ENCODE measurements at regions not wholly inside any gene's neighbourhood (a gene's known extent, or its start where the extent isn't known, plus 50 kb on each side); places are given as distances from the start of the nearest gene placed in this dataset.

DNA sequence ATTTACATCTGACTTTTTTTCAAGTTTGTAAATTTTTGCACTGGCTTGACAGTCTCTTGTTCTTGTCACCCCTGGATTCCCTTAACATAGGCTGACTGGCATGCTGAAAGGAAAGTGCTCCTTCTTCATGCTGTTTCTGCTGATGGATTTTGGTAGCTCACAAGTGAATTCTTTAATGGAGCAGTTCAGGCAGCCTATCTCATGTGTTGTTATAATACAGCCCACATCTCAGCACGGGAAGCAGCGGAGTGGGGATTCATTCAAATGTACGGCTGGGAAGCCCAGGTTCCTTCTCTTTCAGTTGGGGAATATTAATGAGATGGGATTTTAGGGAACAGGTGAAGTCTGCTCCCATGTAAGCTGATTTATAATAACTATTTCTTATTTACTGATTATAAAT lies 142.8 kb downstream of the CD8B2 start:
- no peak for DNase-seq (ENCODE audit: low spot score)

DNA sequence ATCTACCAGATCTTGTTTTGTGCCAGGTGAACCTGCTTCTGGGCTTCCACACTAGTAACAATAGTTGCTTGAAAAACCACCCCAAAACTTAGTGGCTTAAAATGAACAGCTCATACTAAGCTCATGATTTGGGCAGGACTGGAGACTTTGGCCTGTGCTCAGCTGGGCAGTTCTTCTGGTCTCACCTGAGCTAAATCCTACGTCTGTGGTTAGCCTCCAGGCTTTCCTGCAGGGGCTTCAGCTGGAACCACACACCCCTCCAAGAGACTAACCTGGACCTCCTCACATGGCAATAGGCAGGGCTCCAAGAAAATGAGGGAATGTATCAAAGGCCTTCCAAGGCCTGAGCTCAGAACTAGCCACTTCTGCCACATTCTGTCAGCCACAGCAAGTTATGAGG lies 144.1 kb downstream of the CD8B2 start:
- no peak for DNase-seq (ENCODE audit: low spot score)

DNA sequence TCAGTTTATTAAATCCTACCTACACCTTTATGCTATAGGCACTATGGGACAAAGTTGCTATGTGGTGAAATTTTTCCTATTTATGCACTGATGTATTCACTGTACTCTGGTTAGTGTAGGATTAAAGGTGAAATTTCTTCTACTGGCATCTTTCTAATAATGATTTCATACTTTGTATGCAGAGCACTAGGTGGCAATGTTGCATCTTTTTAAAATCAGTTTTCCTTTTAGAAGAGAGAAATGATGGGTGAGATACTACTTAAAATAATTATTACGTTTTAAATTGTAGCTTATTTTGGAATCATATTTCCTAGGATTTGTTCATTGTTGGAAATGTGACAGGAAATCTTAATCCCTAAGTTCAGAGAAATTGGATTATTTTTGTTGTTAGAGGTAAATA lies 150.9 kb downstream of the CD8B2 start:
- DNase-seq (ENCODE audit: low spot score): peak; percentile 45

DNA sequence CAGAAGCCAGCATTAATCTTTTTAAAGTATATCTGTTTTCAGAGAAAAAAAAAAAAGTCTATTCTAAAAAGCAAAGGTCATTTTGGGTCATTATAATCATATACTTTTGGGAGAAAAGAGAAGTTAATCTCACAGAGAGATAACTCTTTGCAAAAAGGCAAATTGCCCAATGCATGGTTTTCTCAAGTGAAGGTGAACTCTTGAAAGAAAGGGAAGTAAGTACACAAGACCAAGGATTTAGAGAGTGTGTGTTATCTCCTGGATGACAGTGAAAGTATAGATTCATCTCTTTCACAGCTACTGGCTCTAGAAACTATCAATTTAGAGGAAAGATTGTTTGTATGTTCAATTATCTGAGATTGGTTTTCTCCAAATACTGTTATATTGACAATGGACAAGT lies 151.4 kb downstream of the CD8B2 start:
- DNase-seq (ENCODE audit: low spot score): no peak

DNA sequence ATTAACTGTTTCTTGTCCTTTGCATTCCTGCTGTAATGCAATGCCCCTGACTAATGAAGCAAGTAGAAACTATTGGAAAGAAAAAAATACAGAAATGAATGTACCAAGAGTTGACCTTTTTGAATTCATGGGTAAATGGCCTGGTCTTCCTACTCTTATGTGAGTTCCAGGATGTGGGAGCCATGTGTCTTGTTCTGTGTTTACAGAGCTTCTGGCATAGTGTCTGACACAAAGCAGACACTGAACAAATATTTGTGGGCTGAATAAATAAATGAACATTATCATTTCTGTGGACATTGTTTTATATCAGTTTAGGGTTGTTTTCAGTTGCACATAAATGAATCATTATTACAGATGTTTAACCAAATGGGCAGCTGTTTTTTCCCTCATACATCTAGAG lies 155.5 kb downstream of the CD8B2 start:
- DNase-seq (ENCODE audit: low spot score): no peak

DNA sequence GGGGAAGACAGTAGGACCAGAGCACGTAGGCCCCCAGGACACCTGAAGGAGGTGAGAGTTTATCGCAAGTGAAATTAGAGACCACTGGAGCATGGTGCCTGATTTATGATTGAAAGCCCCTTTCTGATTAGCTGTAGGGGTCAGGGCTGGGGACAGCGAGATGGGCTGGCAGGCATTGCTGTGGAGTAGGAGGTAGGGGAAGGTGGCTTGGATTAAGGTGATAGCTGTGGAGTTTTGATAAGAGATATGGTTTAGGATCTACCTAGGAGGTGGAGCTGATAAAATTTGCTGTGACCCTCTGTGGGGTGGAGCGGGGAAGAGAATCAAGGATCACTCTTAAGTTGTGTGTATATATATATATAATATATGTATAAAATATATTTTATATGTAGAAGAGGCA lies 157.5 kb downstream of the CD8B2 start:
- DNase-seq (ENCODE audit: low spot score): no peak

DNA sequence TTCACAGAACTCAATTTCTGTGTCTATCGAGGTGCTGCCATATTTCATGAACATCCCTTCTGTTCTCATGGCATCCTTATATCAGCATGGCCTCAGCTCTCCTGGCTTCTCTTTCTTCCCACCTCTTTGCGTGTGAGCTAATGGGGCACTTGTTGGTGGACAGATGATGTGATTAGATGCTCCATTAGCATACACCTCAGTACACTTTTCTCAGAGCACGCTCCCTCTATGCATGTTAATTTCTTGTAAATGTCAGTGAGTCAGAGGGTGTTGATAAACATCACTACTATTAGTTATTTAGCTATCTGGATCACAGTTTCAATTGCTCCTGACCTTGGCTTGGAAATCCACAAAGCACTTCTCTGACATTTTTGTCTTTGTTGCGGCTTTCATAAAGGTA lies 159.4 kb downstream of the CD8B2 start:
- DNase-seq (ENCODE audit: low spot score): no peak

DNA sequence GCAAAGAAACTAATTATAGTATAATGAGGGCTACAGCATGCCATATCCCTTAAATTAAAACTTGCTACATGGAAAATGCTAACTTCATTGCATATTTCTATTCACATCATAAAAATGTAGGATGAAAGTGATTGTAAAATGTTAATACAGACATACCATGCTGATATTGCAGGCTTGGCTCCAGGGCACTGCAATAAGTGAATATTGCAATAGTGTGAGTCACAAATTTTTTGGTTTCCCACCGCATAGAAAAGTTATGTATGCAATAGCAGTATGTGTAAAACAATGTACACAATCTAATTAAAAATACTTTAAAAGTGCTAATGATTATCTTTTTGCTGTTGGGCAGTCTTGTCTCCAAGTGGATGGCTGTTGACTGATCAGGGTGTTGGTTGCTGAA lies 162.1 kb downstream of the CD8B2 start:
- no peak for DNase-seq (ENCODE audit: low spot score)

DNA sequence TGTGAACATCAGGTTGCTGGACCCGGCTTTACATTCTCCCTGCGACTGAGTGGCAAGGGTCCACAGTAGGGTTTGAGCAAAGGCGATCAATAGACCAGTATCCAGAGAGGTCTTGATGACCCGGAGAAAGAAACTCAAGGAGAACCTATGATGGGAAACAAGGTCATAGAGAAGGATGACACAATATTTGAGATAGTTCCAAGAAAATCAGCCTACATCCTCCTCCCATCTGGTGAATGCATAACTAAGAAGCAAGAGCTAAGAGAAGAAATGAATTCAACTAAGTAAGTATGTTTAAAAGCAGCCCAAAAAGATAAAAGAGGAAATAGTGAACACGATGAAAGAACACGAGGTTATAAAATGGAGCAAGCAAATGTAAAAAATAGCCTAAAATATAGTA lies 166.3 kb downstream of the CD8B2 start:
- no peak for DNase-seq (ENCODE audit: low spot score)

DNA sequence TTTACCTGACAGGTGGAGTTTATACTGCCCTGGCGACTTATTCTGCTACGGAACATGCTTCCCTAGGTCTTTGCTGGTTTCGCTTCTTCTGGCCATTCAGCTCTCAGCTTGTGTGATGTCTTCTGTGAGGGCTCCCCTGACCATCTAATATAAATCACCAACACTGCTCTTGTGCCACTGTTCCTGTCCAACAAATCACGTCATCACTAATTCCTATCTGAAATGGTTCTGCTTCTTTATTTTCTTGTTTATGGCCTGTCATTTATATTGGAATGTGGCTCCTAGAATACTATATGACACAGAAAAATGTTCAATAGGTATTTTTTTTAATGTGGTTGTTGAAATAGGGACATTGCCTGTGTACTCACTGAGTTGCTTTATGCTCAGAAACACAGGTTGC lies 171.5 kb downstream of the CD8B2 start:
- no peak for DNase-seq (ENCODE audit: low spot score)

DNA sequence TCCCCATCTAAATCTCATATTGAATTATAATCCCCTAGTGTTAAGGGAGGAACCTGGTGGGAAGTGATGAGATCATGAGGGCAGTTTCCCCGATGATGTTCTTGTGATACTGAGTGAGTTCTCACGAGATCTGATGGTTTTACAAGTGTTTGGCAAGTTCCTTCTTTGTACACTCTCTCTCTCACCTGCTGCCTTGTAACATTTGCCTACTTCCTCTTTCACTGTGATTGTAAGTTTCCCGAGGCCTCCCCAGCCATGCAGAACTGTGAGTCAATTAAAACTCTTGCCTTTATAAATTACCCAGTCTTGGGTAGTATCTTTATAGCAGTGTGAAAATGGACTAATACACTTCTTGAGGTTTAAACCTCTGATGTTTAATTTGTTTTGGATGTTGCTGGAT lies 177.5 kb downstream of the CD8B2 start:
- DNase-seq (ENCODE audit: low spot score): no peak

DNA sequence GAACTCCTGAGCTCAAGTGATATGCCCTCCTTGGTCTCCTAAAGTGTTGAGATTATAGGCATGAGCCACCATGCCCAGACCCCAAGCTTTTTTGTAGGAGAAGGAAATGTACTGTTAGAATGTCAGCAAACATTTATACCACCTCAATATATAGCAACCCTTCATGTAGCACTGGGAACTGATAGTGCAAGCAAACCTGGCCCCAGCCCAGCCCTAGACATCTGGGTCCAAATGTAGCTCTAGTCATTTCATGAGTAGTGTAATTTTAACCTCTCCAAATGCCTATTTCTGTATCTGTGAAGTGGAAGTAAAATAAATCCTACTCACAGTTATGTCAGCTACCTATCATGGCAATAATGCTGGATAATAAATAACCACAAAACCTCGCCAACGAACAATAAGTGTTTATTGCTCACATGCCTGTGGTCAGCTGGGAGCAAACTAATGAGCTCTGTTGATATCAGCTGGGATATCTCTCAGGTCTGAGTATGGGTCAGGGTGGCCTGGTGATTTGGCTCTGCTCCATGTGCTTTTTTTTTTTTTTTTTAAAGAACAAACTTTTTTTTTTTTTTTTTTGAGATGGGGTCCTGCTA lies 180.4 kb downstream of the CD8B2 start:
- no peak for DNase-seq (ENCODE audit: low spot score)

DNA sequence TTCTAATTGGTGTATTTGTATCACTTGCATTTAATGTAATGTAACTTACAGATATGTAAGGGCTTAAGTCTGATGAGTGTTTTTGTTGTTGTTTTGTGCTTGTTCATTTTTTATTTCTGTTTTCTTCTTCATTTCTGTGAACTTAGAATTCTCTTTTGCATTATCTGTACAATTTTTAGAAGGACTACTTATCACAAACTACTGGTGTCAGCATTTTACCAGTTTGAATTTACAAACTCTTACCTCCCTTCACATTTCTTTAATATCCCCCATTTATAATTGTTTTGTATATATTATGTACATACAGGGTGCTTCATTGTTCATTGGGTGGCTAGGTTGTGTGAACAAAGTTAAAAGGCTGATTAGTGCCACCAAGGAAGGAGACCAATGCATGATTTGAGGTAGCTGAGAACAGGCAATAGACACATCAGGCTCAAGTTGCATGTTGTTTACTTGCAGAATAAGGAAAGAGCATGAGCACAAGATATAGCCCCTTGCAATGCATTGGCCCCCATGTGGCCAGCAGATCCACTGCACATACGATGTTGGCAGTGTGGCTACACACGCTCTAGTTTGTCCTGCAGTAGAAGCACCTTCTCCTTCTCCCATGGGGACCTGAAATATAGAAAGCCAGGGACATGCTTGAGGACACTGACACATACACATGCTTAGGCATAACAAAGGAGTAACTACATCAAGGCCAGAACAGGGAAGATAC lies 198.2 kb downstream of the CD8B2 start:
- DNase-seq (ENCODE audit: low spot score): no peak

DNA sequence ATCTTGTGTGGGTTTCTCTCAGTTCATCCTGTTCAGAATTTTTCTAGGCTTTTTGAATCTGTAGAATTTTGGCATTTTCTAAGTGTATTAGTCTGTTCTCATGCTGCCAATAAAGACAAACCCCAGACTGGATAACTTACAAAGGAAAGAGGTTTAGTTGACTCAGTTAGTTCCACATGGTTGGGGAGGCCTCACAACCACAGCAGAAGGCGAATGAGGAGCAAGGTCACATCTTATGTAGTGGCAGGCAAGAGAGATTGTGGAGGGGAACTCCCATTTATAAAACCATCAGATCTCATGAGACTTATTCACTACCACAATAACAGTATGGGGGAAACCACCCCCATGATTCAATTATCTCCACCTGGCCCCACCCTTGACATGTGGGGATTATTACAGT lies 199.2 kb downstream of the ST6GAL2 start:
- DNase-seq (ENCODE audit: low spot score): no peak

DNA sequence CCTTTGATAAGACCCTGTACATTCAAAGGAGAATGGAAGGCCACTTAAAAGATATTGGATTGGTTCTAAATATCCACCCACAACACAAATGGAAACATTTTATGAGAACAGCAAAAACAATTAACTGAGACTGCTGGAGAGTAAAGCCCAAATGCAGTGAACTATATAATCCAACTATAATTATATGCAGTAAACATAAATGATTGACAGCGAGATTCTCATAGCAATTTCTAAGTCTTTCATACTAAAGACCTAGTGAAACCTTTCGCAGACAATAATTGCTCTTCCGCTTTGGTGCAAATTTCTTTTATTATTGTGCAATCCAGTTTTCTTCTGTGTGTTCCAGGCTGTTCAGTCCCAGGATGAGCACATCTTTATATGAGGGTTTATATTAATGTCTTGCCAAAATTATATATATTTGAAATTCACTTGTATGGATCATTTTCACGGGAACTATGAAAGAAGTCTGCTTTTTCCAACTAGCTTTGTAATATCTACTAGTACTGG lies 190.9 kb downstream of the ST6GAL2 start:
- no peak for DNase-seq (ENCODE audit: low spot score)

DNA sequence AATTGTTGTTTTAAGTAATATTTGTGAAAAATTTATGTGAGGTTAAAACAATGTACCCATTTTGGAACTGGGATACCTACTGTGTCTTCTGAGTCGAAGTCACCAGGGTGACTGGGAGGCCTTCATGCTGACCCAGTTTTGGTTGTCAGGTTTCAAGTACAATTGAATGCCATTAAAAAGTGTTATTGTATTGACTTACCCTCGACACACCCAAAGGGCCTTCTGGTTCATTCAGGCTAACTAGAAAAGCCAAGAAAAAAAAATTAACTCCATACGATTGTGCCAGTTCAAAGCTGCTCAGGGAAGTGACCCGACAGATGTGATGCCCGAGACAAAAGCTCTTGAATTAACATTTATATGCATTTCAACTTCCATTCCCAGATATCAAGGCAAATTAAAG lies 190.0 kb downstream of the ST6GAL2 start:
- no peak for DNase-seq (ENCODE audit: low spot score)

DNA sequence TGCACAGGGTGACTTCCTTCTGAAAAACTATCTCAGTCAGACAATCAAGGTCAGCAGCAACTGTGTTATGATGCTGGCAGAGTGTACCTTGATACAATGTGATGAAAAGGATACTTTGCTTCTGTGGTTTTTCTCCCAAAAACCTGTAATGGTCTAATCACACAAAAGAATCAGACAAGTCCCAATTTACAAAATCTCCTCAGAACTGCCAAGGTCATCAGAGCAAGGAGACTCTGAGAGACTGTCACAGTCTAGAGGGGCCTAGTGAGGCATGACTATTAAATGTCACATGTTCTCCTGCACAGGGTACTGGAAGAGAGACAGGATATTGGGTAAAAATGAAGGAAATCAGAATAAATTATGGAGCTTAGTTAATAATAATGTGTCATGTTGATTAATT lies 185.4 kb downstream of the ST6GAL2 start:
- DNase-seq (ENCODE audit: low spot score): no peak

DNA sequence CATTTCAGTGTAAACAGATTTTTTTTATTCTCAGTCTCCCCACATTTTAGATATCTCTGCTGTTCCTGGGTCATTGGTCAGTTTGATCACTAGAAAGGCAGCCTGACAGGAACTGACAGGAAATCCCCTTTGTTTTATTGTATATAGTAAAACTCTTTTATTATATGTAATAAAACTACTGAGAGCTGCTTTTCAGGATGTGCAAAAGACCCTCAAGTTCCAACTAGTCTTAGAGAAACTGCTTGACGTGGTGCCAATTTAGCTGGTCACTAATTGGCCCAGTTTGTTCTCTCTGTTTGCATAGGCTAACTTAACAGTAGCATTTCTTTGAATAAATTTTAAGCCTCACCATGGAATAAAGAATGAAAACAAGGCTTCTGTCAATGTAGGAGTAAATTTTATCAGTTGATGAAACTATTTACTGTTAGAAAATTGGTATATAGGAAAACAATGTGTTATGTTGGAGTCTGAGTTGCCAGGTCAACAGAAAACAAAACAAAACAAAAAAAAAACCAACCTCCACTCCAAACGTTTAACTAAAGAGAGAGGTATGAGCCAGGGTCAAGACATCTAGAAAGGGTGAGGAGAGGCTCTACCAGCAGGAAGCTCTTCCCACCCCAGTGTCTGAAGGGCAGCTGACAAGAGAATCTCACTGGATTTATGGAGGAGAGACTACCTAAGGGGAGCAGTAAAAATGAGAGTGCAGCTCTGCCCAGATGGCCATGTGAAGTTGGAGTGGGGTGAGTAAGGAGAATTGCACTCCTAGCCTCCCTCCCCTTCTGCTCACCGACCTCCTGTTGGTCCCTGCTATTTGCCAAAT lies 184.6 kb downstream of the ST6GAL2 start:
- DNase-seq (ENCODE audit: low spot score): no peak

DNA sequence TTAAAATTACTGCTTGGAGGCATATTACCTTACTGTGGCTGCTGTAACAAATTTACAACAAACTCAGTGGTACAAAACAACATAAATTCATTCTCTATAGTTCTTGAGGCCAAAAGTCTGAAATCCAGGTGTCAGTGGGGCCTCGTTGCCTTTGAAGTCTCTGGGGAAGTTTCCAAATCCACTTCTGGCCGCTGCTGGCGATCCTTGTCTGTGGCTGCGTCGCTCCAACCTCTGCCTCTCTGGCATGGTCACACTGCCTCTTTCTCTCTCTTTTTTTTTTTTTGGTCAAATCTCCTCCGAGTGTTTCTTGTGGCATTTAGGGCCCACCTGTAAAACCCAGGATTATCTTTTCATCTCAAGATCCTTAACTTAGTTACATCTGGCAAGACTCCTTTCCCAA lies 182.8 kb downstream of the ST6GAL2 start:
- DNase-seq (ENCODE audit: low spot score): no peak

DNA sequence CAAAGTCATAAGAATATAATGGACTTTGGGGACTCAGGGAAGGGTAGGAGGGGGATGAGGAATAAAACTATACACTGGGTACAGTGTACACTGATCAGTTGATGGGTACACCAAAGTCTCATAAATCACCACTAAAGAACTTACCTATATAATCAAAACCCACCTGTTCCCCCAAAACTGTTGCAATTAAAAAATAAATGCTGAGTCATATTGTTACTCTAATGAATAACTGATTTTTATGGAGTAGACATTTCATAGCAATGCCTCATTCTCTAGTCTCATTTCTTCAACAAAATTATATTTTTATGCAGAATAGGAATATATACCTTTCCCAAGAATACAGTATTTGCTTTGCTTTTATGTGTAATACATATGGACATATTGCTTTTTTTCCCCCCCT lies 181.2 kb downstream of the ST6GAL2 start:
- no peak for DNase-seq (ENCODE audit: low spot score)

DNA sequence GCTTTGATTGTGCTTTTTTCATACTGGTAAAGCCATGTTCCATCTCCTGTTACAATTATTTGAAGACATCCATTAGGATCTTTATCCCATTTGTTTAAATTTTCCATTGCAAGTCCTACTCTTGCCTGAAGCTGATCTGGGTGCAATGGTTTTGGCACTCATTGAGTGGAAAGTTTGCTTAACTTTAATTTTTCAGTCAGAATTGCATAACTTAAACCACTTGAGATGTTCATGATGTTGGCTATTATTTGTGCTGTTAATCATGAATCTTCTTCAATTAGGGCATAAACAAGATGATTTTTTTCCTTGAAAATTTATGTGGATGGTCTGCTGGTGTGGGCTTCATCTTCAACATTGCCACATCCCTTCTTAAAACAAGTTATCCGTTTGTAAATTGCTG lies 180.1 kb downstream of the ST6GAL2 start:
- DNase-seq (ENCODE audit: low spot score): no peak

DNA sequence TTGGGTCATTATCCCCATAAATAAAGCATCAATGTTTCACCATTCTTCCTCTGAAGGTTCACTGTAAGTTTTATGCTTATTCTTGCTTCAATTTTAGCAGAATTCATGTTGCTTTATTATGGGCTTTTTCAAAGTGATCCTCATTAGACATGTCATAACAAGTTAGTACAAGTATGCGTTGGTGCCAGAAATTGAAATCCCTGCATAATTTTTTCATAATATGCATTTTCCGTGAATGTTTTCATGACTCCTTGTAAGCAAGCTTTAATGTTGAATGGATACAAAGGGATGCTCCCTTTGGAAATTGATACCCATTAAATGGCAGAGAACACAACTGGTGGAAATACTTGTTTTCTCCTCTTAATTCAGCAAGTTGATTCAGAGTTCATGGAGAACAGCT lies 179.7 kb downstream of the ST6GAL2 start:
- DNase-seq (ENCODE audit: low spot score): no peak

DNA sequence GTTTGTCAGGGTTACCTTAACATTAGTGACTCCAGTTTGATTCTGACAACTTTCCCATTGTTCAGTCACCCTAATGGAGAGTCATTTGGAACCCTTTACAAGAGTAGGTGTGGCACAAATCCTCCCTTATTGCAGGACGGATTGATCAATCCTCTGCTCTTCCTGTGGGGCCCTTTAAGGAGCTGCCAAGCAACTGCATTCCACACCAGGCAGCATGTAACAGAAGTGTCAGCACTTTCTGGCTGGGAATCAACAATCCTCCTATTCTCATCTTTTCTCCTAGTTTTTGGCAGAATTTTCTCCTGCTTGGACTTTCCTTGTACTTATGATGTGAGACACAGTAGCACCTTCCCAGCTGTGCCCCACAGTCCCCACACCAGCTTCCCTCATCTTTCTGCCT lies 177.8 kb downstream of the ST6GAL2 start:
- no peak for DNase-seq (ENCODE audit: low spot score)
